ENCODE measurements at regions not wholly inside any gene's neighbourhood (a gene's known extent, or its start where the extent isn't known, plus 50 kb on each side); places are given as distances from the start of the nearest gene placed in this dataset.

- Histone ChIP-seq H3K4me3 (no peak overlapping the region), H3K36me3 (no peaks in the 10 kb centered on the region), H3K27me3 (replicated peaks in 1 of 7) (no peaks in the 10 kb centered on the region), H3K9me3 (peaks cover 0 to under 1% (median under 1%) of the 10 kb centered on the region in 8 donors), H3K27ac (no peak overlapping the region), H3K4me1 (peaks cover 0 to 12% (median 0%) of the 10 kb centered on the region in 6 donors)
- 78 to 94% (median 90%) methylated on average over 8 of the region's 8 CpGs for WGBS, 5 donors
- TF ChIP-seq POLR2A (IDR thresholded peaks at IDR 0.05), result no peak
- no peak for DNase-seq
- intact Hi-C loops (cut with DNase I; ENCODE audit: low total_unique reads), result no loop called here
Observed at GRCh38 chr21:38955495-38955894, 149.8 kb downstream of the ETS2 start.

- TF ChIP-seq CTCF (IDR thresholded peaks at IDR 0.05 in 8 of 11, conservative IDR thresholded peaks at IDR 0.05 in 3 of 11) (no peak), POLR2AphosphoS5 (IDR thresholded peaks at IDR 0.05) (no peak)
- Histone ChIP-seq H3K4me1 (peaks cover 0 to 12% (median 0%) of the 10 kb centered on the region in 6 donors), H3K9me3 (peaks cover 0 to 10% (median 2%) of the 10 kb centered on the region in 8 donors), H3K36me3 (no peaks in the 10 kb centered on the region), H3K4me3 (no peak overlapping the region), H3K27me3 (replicated peaks in 1 of 7) (no peaks in the 10 kb centered on the region), H3K27ac (no peak overlapping the region)
- no peak for DNase-seq
- WGBS, 5 donors, result 59 to 74% (median 61%) methylated on average over 3 of the region's 3 CpGs
- intact Hi-C loops (cut with DNase I; ENCODE audit: low total_unique reads), result no loop called here
Observed at GRCh38 chr21:38954588-38955004, 148.9 kb downstream of the ETS2 start.

- Histone ChIP-seq H3K27me3 (replicated peaks in 1 of 7) (no peaks in the 10 kb centered on the region), H3K27ac (no peak overlapping the region), H3K36me3 (no peaks in the 10 kb centered on the region), H3K4me1 (peaks cover 0 to 11% (median 0%) of the 10 kb centered on the region in 6 donors), H3K9me3 (peaks cover 0 to 13% (median 2%) of the 10 kb centered on the region in 8 donors), H3K4me3 (no peak overlapping the region)
- no peak for DNase-seq
- TF ChIP-seq CTCF (IDR thresholded peaks at IDR 0.05 in 8 of 11, conservative IDR thresholded peaks at IDR 0.05 in 3 of 11) (no peak), POLR2A (IDR thresholded peaks at IDR 0.05) (no peak), POLR2AphosphoS5 (IDR thresholded peaks at IDR 0.05) (no peak)
- 86 to 96% (median 93%) methylated on average over 5 of the region's 5 CpGs for WGBS, 5 donors
- intact Hi-C loops (cut with DNase I; ENCODE audit: low total_unique reads), result no loop called here
Observed at GRCh38 chr21:38953516-38953915, 147.8 kb downstream of the ETS2 start.

GRCh38 chr21:38952890-38953289 is 147.2 kb downstream of the ETS2 start:
- no peak for DNase-seq

More at GRCh38 chr21:38952890-38953289, 147.2 kb downstream of the ETS2 start:
- peaks cover 0 to 5% (median 0%) of the 10 kb centered on the region in 6 donors for H3K4me1 ChIP-seq
- H3K27ac ChIP-seq, result no peak overlapping the region
- H3K9me3 ChIP-seq, result peaks cover 0 to 13% (median 2%) of the 10 kb centered on the region in 8 donors
- TF ChIP-seq CTCF (IDR thresholded peaks at IDR 0.05 in 8 of 11, conservative IDR thresholded peaks at IDR 0.05 in 3 of 11) (no peak), POLR2A (IDR thresholded peaks at IDR 0.05) (no peak), POLR2AphosphoS5 (IDR thresholded peaks at IDR 0.05) (no peak)
- WGBS, 5 donors, result 69 to 97% (median 88%) methylated on average over 3 of the region's 3 CpGs
- intact Hi-C loops (cut with DNase I; ENCODE audit: low total_unique reads), result no loop called here
- no peak overlapping the region for H3K4me3 ChIP-seq
- no peaks in the 10 kb centered on the region for H3K36me3 ChIP-seq
- no peaks in the 10 kb centered on the region for H3K27me3 ChIP-seq (replicated peaks in 1 of 7)
